IPS-NIHi7 (cell line): ENCODE measurements at regions not wholly inside any gene's neighbourhood (a gene's known extent, or its start where the extent isn't known, plus 50 kb on each side); places are given as distances from the start of the nearest gene placed in this dataset.

Experiments
- DNase-seq: peaks from one replicate; pipeline ENCODE4 v3.0.0; 2012; ENCODE audit warnings: mixed read lengths; ENCODE audit errors: extremely low spot score

DNA sequence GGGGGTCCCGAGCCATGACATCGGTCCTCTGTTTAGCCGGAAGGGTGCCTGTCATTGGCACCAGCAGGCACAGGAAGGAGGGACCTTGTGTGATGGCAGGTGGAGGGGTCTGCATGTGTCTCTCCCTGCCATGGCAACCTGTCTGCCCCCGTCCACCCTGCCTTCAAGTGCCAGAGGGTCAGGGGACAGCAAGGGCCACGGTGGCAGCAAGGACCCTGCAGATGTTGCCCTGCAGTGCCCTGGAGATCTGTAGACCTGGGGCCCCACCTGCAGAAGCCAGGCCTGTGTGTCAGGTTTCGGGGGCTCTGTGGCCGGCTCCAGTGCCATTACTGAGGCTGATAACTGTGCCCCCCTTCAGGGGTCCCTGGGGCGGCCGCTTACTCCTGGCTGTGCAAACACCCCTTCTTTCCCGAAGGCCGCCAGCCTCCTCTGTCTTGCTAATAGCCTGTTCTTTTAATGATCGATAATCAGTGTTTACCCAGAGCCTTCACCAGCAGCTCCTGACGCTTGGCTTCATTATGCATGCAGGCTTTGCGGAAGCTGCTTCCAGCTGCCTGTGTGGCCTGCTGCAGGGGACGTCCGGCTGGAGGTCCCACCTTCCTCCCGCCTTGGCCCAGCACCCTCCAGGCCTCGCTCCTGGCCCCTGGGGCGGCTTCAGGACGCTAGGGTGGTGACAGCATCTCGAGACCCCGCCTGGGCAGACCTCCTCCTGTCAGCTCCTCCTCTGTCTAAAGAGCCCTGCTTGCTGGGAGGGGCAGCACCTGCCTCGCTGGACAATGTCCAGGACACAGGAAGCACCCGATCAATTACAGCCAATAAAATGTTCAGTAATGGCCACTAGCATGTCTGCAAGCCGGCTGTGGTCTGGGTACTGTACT lies 153.0 kb downstream of the KIF26A start:
- DNase-seq: peak; percentile 82

DNA sequence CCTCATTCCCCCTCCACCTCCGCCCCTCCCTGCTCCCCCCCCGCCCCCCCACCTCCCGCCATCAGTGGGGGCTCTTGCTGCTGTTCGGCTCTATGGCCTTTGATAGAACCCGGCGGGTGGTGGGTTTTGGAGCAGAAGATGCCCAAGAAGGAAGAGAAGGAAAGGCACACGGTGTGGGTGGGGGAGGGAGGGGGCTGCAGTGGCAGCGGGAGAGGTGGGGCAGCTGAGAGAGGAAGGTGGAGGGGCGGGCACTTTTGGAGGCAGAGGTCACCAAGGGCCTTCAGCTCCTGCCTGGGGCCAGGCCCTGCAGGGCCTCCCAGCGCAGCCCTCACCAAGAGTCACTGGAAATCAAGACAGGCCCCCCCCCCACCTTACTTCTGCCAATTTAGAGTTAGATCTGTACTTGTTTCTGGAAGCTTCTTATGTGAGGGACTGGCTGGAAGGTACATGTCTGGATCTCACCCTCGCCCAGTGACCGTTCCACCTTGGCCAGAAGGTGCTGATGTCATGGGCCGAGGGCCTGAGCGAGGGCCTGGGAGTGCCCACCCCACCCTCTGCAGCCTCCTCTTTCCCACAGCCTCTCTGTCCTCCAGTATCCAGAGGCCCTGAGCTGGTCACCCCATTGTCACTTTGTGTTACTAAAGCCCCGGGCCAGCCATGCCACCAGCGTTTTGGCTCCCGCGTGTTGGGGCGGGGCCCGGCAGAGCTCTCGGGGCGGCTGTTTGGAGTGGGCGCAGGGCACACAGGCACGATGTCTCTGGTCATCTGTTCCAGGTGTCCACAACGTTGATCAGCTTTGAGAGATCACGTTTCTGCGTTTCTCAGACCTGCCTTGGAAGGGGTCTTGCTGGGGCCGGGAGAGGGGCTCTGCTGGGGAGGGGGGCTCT lies 153.9 kb downstream of the KIF26A start:
- peak; percentile 50 for DNase-seq

DNA sequence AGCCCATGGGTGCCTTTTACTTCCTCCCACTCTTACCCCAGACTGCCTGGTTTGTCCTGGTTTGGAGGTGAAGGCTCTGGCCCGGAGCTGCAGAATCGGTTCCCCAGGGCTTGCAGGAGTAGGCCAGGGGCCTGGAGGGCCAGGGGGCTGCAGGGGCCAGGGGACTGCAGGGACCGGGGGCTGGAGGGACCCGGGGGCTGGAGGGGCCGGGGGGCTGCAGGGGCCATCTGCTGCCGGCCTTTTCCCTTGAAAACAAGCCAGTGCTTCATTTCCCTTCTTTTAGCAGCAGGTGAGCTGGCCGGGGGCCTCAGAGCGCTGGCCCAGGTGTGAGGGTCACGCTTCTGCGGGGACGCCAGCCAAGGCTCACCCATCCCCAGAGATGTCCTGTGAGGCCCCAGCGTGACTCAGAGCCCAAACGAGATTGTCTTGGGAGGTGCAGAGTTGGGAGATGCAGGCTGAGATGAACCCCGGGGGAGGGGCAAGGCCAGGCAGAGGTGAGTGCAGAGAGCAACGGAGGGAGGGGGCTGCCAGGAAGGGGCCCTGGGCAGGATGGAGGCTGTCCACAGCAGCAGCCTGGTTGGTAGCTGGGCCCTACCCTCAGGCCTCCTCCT lies 154.9 kb downstream of the KIF26A start:
- no peak for DNase-seq

DNA sequence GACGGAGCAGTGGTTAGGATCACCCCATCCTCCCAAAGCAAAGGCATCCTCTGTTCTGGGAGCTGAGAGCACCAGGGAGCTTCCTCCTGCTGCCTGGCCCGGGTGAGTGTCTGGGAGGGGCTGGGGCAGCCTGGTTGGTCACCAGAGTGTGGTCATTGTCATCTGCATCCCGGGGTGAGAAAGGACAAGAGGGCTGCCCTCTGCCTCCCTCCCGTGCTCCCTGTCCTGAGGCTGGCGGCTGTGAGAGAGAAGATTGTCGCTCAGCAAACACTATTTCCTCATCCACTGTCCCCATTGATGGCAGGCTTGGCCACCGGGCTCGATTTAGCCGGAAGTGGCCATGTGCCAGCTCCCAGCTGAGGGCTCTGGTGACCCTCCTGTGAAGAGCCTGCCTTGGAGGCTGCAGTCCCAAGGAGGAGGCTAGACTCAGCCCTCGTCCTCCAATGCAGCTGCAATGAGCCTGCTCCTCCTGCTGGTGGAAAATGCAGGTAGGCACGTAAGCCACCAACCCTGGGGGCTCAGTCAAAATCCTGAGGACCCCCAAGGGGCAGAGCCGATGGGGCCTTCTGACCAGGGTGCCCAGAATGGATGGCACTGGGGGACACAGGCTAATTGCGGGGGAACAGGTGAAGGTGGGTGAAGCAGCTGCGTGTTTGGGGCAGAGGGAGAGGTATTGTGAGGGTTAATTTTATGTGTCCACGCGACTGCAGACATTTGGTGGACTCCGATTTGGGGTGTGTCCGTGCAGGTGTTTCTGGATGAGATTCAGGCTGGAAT lies 155.7 kb downstream of the KIF26A start:
- no peak for DNase-seq

DNA sequence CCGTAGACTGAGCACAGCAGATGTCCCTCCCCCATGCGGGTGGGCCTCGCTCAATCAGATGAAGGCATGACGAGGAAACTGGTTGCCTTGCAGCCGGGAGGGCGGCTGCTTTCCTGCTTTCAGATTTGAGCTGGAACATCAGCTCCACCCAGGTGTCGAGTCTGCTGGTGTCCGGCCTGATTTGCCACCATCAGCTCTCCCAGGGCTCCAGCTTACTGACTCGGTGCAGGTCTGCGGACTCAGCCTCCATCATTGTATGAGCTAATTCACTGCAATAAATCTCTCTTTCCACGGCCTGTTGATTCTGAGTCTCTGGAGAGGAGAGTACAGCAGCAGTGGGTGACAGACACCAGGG lies 156.2 kb downstream of the KIF26A start:
- DNase-seq: no peak

DNA sequence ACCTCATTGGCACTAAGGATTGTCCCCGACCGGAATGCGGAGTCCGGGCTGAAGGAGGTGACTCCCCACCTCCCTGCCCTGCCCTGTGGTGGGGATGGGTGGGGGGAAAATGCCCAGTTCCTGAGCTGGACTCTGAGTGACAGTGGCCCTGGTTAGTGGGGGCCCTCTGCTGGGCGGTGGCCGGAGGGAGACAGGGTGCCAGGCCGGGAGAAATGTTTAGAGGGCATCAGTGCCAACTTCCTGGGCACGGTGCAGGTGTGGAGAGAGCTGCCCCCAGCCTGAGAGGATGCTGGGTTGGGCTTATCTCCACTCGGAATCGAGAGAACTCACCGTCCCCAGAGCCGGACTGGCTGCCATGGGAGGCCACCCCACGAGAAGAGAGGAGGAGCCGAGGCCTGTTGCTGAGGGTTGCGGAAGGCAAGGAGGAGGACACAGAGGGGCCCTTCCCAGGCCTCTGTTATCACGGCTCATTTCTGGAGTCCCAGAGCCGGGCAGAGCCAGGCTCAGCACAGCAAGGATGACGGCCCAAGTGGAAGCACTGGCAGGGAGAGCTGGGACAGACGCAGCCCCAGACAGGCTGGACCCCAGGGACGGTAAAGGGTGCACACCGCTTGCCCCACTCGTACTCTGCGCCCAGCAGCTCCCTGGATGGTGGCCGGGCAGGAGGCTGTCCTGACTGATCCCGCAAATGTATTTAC lies 156.7 kb downstream of the KIF26A start:
- no peak for DNase-seq

DNA sequence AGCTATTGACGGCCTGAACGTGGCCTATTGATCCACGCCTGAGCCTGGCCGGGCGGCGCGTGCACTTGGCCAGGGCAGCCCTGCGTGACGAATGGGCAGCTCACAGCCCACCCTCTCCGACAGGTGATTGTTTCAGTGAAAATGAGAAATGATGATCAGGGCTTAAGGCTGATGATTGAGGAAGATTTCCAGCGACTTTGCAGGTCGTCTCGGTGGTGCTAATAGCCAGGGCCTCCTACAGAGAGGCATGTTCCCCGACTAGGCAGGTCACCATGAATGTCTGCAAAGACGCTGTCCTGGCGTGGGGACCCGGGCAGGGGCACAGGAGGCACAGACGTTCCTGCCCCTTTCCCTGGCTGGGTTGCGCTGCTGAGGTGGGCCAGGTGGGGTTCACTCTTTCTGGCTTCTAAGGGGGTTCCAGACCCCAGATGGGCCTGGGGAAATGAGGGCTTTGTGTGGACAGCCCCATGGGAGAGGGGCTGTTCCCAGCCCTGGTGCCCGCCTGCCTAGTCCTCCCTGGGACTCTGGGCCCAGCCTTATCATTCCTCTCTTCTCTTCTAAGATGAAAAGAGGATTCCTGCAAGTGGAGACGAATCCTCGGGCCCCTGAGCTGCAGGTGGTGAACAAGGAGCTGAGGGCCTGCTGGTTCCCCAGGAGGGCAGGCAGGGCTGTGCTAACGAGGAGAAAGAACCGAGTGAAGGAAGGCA lies 157.4 kb downstream of the KIF26A start:
- no peak for DNase-seq

DNA sequence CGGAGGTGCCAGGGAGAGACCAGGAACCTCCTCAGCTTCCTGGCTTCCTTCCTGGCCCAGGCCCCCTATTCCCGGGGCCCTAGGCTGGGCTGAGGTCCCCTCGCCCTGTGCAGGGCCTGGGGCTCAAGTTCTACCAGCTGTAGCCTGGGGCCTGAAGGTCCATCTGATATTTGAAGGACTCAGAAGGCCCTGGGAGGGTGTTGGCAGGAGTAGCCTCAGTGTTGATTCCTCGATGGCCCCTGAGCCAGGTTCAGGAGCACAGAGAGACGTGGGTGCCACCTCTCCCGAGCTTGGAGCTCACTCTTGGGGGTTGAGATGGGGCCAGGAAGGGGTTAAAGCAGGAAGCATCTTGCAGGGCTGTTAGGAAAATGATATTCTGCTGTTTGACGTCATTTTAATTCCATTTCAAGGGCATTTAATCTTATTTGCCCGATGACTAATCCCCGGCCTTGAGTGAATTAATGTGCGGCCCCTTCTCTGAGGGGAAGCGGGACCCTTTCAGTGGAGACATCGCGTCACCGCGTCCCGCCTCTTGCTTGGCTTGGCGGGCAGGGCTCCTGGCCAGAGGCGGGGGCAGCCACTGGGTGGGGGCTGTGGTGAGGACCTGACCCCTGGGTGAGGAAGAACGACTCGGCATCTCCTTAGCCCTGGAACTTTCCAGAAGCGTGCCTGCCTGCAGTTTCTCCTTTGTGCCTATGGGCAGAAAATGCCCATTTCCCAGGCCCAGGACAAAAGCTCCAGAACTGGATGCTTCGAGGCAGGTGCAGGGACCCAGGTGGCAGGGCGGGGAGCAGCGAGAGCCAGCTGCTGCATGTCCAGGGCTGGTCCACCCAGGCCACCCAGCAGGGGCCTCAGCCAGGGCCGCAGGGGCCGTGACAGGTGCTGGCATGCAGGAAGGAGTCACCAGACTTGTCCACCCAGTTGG lies 158.3 kb downstream of the KIF26A start:
- no peak for DNase-seq

DNA sequence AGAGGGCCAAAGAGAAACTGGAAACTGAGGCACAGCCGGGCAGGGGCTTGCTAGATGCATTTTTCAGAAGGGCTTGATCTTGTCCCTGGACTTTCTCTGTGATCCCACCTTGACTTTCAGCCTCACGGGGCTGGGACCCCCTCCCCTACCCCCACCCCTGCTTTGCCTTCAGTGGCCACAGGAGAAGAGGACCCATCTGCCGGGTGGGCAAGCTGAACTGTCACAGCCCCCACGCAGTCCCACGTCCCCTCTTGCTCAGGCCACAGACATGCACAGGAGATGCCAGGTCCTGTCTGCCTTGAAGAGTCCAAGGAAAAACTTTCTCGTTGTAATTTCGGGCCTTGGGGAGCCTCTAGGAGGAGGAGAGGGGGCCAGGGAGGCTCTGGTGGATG lies 158.9 kb downstream of the KIF26A start:
- DNase-seq: no peak

DNA sequence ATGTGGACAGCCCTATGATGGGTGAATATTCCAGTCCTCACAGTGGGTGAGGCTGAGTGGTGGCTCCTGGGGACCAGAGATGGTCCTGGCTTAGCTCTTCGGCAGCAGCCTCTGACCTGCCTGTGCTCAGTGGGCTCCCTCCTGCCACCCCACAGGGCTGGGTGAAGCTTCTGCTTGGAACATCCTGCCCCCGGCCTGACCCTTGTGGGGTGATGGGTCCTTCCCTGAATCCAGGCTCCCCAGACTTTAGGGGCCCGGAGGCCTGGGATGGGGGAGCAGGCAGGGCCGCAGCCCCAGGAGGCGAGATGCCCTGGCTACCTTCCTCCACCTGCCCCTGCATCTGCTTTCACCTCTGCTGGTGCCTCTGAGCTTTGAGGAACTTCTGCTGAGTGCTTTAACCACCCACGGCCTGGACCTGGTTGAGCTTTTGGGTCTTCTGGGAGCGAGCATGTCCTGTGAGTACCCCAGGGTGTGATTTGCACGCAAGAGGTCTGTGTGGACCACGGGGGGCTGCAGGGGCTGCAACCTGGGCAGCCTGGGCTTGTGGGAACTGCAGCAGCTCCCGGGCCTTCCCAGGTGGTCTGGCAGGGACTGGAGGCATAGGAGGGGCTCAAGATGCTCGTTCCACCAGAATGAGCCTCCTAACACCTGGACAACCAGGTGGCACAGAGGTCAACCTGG lies 159.5 kb downstream of the KIF26A start:
- DNase-seq: no peak

DNA sequence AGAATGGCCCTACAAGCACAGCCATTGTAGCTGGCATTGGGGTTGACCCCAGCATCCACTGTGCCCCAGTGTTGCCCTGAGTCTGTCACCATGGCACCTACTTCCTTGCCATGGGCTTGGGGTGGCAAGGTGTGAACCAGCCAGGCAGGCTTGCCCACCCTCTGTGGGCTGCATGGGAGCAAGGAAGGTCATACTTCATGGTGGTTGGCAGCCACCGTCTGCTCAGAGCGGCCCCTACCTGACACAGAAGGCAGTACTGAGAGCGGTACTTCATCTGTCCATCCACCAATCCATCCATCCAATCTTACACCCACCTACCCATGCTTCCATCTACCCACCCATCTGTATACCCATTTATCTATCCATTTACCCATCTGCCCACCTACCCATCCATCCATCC lies 160.1 kb downstream of the KIF26A start:
- no peak for DNase-seq

DNA sequence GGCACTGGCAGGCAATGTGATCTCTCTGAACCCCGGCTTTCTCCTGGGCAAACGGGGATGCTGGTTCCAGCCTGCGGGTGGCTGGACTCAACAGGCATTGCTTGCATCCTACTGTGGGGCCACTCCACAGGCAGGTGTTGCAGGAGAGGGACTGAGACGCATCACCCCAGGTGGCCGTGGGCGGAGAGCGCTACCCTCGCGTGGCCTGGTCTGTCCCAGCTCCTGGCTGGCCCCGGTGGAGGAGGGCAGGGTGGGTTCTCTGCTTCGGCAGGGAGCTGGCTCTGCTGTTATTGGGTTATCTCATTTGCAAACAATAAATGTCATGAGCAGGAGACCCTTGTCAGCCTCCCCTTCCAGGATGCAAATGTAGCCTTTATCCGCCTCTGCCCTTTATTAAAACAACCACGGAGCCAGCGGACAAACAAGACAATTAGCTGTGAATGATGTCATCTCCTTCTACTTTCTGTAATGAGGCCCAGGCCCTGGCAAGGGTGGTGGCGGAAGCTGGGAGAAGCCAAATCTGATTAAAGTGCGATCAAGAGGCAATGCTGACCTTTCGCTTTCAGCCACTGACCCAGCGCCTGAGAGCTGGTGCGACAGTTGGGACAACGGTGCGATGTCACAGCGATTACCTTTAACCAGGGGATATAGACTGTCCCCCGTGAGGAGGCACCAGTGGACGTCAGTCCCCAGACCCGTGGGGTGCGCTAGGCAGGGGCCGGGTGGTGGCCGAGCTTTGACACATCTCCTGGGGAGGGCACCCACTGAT lies 161.8 kb downstream of the KIF26A start:
- no peak for DNase-seq

DNA sequence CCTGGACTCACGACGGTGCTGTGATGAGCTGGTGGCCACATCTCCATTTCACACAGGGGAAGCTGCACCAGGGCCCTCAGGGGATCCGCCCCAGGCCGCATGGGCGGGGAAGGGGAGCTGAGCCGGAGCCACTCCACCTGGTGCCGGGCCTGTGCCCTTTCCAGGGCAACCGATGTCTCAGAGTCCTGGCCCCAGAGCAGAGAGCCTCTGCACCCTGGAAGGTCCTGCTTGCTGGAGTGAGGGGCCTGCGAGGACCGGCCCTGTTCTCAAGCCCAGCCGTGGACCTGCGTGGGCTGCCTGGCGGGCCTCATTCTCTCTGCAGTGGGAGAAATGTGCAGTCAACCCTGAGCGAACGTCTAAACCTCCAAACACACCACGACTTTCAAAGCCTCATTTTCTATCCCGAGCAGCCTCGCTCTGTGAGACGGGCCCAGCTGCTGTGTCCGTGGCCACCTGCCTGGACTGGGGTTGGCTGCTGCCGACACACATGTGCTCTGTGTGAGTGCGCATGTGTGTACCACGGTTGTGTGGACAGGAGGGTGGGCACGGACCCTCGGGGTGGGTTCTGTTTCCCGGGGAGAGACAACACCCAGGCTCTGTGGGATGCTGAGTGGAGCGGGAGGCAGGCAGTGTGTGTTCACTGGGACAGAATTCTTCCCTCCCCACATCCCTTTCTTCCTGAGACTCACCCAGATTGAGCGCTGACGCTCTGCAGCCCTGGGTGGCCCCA lies 163.5 kb downstream of the KIF26A start:
- DNase-seq: no peak

DNA sequence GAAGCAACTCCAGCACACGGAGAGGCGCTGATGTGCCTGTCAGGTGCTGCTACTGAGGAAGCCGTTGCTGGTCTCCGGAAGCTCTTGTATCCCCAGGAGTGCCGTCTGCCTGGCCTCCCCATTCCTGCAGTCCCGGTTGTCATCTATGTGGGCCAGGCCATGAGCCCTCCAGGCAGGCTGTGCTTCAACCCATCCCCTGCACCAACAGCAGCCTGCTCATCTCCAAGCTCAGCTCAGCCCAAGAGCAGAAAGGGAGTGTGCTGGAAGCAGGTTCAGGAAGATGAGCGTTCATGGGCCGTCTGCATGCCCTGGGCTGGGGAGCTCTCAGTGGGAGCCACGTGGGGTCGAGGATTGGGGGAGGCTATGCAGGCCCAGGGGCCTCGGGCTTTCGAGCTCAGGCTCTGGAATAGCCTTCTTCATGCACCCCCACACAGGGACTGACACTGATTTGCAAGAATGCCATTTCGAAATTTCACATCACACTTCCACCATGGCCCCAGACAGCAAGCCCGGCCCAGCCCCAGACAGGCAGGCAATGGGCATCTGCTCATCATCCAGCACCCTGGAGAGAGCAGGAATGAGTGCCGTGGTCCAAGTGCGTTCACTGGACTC lies 164.5 kb downstream of the KIF26A start:
- no peak for DNase-seq

DNA sequence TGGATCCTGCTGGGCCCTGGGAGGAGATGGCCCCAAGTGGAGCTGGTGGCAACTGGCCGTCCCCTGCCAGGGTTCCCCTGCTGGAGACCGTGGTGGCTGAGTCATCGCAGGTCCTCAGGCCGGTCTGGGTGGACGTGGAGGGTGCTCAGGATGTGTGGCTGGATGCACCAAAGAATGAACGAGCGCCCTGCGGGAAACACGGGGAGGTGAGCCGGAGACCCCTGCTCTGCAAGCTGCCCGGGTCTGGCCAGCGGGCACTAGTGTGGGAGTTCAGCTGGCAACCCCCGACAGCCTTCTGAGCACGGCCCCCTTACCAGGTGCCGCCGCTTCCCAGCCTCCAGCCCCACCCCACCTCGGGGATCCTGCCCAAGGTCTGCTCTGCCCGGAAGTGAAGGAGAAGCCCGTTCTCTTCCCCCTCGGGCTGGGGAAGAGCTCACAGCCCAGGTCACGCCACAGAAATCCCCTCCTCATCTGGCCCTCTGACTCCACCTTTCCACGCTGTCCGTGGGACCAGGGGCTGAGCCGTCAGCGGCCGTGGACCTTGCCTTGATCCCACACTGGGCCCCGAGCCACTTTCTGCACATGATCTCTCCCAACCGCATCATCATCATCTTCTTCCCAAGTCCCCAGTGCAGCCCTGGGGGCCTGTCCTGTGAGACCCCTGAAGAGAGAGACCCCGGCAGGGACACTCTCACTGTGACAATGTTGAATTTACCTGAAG lies 165.5 kb downstream of the KIF26A start:
- no peak for DNase-seq
